ENCODE measurements at regions not wholly inside any gene's neighbourhood (a gene's known extent, or its start where the extent isn't known, plus 50 kb on each side); places are given as distances from the start of the nearest gene placed in this dataset.
"Not testable (repeated sequence)": the region's sequence is repeated elsewhere in the genome, so short reads cannot be mapped to it uniquely, and the experiment has no call there.

DNA sequence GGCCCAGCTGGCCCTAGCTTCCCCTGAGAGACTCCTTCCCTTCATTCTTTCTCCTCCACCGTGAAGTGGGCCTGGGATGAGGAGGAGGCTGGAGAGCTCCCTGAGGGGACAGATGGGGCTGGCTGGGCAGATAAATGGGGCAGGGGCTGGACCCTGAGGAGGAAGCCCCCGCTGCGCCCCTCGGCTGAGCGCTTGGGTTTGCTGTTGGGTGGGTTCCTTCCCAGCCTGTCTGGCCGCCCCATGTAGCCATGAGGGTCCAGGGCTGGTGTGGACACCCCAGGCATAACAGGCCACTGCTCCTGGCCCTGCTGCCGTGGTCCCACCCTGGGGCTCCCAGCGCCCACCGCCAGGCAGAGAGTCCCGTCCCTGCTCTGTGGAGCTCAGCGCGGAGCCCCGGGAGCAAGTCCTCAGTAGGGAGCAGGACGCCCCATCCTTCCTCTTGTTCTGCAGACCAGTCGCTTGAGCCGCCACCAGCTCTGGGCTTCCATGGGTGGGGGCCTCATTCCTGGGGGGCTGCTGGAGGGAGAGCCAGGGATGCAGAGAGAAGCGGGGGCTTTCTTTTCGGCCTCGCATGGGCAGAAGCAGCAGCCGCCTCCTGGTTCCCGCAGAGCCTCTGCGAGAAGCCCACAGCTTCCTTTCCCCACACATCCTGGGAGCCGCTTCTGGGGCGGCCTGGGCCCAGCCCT, 266.4 kb upstream of the TCERG1L start:
- DNase-seq (ENCODE audit: low read depth in 1 of 2, low spot score in 1 of 2), result no peak

DNA sequence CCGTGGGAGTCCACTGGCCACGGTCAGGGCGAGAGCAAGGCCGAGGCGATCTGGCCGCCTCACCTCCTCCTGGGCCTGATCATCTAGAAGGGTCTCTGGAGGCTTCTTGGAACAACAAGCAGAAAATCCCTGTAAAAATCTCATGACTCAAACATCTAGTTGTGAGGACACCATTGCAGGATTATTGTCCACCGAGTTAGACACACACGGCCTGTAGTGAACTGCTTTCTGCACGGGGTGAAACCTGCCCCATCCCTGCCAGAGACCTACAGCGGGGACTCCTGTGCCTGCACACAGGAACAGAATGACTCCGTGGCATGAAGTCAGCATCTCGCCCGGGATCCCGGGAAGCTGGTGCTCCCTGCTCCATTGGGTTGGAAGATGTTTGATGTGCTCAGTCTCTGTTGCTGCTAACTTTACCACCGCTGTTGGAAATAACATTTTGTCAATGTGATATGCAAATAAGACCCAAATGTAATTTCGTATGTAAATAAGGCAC, 267.0 kb upstream of the TCERG1L start:
- no peak for DNase-seq (ENCODE audit: low read depth in 1 of 2, low spot score in 1 of 2)

- no peak for DNase-seq (ENCODE audit: low read depth in 1 of 2, low spot score in 1 of 2)
These were observed 267.9 kb upstream of the TCERG1L start for GRCh38 chr10:131579251-131580071.

- no peak for DNase-seq (ENCODE audit: low read depth in 1 of 2, low spot score in 1 of 2)
These were observed 268.6 kb upstream of the TCERG1L start for GRCh38 chr10:131580076-131580652.

DNA sequence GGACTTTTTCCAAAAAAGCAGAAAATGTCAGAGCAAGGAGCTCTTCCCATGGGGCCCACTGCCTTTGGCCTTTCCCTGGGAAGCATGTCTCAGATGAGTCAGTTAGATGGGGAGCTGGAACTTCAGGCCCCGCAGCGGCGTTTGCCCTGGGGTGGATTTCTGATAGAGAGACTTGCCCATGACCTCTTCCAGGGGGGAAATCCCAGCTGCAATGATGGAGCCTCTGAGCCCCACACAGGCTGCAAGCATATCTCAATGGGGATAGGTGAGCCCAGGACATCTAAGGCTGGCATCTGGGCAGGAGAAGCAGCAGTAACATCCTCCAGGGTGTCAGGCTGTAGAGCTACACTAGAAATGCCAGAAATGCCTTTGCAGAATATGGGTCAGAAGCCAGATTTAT, 269.2 kb upstream of the TCERG1L start:
- DNase-seq (ENCODE audit: low read depth in 1 of 2, low spot score in 1 of 2), result no peak

DNA sequence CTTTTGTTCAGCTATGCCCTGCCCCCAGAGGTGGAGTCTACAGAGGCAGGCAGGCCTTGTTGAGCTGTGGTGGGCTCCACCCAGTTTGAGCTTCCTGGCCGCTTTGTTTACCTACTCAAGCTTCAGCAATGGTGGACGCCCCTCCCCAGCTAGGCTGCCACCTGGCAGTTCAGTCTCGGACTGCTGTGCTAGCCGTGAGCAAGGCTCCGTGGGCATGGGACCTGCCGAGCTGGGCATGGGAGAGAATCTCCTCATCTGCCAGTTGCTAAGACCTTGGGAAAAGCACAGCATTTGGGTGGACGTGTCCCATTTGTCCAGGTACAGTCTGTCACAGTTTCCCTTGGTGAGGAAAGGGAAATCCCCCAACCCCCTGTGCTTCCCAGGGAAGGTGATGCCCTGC, 270.0 kb upstream of the TCERG1L start:
- not testable (repeated sequence) for DNase-seq (ENCODE audit: low read depth in 1 of 2, low spot score in 1 of 2)

- DNase-seq (ENCODE audit: low read depth in 1 of 2, low spot score in 1 of 2), result no peak
These were observed 272.8 kb upstream of the TCERG1L start for GRCh38 chr10:131584287-131584686.

DNA sequence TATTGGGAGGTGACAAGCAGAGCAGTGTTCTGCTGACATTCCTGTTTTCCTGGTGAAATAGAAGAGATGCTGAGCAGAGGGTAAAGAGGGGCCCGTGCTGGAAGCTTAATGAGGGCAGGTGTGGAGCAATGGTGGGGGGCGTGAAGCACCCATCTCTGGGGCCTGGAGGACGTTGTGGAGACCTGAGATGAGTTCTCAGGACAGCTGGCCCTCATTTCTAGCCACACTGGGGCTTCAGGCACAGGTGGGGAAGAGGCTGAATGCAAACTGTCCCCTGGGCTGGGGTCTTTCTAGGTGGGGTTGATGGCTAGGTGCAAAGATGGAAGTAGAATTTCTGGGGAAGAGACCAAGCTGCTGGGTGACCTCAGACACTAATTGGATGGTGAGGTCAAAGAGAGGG, 274.2 kb upstream of the TCERG1L start:
- DNase-seq (ENCODE audit: low read depth in 1 of 2, low spot score in 1 of 2), result no peak

DNA sequence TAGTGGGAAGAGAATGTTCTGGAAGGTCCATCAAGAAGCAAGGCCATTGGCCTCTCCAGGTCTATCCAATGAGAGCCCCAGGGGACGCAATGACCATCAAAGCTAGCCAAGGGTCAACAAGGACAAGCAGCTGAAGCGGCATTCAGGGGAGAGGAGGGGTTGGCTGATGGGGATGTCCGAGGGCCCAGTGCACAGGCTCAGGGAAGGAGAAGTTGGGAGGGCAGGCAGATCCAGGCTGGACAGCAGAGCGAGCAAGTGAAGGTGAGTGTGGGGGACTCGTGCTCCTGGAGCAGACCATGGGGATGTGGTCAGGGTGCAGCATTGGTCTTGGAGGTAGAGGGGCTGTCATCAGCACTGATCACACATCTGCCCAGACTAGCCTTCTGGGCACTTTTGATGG, 275.4 kb upstream of the TCERG1L start:
- DNase-seq (ENCODE audit: low read depth in 1 of 2, low spot score in 1 of 2), result no peak

GRCh38 chr10:131587976-131588680, 276.6 kb upstream of the TCERG1L start:
- no peak for DNase-seq (ENCODE audit: low read depth in 1 of 2, low spot score in 1 of 2)

GRCh38 chr10:131588704-131589220, 277.2 kb upstream of the TCERG1L start:
- DNase-seq (ENCODE audit: low read depth in 1 of 2, low spot score in 1 of 2), result no peak

DNA sequence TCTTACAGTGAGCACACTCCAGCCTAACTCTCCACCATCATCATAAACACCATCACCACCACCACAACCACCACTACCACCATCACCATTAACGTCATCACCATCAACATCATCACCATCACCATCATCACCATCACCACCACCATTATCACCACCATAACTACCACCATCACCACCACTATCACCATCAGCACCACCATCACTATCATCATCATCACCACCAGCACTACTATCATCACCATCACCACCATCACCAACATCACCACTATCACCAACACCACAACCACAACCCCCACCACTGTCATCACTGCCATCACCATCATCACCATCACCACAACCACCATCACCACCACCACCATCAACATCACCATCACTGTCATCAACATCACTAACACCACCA, 279.0 kb upstream of the TCERG1L start:
- no peak for DNase-seq (ENCODE audit: low read depth in 1 of 2, low spot score in 1 of 2)

DNA sequence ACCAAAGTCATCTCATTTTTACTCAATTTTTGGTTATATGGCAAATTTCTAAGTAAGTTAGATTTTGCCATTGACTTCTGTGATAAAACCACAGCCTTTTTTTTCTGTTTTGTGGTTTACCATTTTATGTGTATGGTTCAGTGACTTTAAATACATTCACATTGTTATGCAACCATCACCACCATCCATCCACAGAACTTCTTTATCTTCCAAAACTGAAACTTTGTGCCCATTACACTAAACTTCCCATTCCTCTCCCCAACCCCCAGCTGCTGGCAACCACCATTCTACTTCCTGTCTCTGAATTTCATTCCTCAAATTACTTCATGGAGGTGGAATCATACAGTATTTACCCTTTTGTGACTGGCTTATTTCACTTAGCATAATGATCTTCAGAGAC, 280.4 kb upstream of the TCERG1L start:
- no peak for DNase-seq (ENCODE audit: low read depth in 1 of 2, low spot score in 1 of 2)

DNA sequence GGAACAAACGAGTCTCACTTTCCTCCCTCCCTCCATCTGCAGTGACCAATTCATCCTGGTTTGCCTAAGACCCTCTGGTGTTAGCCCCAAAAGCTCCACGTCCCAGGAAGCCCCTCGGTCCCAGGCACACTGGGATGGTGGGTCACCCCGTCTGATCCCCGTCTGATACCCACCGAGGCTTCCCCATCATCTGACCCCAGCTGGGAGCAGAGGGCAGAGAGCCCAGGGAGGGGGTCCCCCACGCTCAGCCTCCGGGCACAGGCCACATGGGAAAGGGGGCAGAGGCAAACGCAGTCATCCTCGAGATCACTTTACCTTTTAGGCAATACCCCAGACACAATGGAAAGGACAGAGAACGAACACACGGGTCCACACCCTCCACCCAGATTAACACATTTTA, 291.6 kb upstream of the PPP2R2D start:
- DNase-seq (ENCODE audit: low read depth in 1 of 2, low spot score in 1 of 2), result no peak

- no peak for DNase-seq (ENCODE audit: low read depth in 1 of 2, low spot score in 1 of 2)
These were observed 285.7 kb upstream of the PPP2R2D start for GRCh38 chr10:131615150-131615549.

DNA sequence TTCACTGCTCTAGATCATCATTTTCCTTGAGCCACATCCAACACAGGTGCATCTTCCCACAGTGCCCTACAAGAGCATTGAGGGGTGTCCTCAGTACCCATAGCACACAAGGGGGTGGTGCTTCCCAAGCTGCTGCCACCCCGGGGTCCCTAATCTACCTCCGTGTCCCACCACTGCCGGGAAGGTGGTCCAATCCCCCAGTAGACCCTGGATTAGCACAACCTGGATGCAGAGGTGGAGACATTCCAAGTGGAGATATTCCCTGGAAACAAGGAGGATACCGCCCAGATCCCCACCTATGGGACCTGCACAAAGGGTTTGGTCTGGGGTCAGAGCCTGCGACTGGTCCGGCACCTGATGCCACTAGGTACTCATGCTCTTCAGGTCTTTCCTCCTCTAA, 284.8 kb upstream of the PPP2R2D start:
- DNase-seq (ENCODE audit: low read depth in 1 of 2, low spot score in 1 of 2), result no peak

GRCh38 chr10:131617113-131617858, 283.5 kb upstream of the PPP2R2D start:
- DNase-seq (ENCODE audit: low read depth in 1 of 2, low spot score in 1 of 2), result no peak

GRCh38 chr10:131618587-131619267, 282.1 kb upstream of the PPP2R2D start:
- DNase-seq (ENCODE audit: low read depth in 1 of 2, low spot score in 1 of 2), result no peak

- no peak for DNase-seq (ENCODE audit: low read depth in 1 of 2, low spot score in 1 of 2)
These were observed 280.5 kb upstream of the PPP2R2D start for GRCh38 chr10:131620314-131620713.

- no peak for DNase-seq (ENCODE audit: low read depth in 1 of 2, low spot score in 1 of 2)
These were observed 279.9 kb upstream of the PPP2R2D start for GRCh38 chr10:131620904-131621303.
